Suppressor macrophage treated with lipopolysaccharide for 4 hours (primary cell): ENCODE measurements at regions not wholly inside any gene's neighbourhood (a gene's known extent, or its start where the extent isn't known, plus 50 kb on each side); places are given as distances from the start of the nearest gene placed in this dataset.
A peak's percentile ranks its signal among the peaks of the same experiment; 100 is the strongest.

Experiments
- DNase-seq: peaks from one replicate; pipeline ENCODE4 v3.0.0-alpha.2; 2020

- no peak for DNase-seq
These were observed 196.4 kb upstream of the TSHZ2 start for GRCh38 chr20:52775786-52776185.

- DNase-seq, result no peak
These were observed 203.5 kb upstream of the TSHZ2 start for GRCh38 chr20:52768694-52769093.

DNA sequence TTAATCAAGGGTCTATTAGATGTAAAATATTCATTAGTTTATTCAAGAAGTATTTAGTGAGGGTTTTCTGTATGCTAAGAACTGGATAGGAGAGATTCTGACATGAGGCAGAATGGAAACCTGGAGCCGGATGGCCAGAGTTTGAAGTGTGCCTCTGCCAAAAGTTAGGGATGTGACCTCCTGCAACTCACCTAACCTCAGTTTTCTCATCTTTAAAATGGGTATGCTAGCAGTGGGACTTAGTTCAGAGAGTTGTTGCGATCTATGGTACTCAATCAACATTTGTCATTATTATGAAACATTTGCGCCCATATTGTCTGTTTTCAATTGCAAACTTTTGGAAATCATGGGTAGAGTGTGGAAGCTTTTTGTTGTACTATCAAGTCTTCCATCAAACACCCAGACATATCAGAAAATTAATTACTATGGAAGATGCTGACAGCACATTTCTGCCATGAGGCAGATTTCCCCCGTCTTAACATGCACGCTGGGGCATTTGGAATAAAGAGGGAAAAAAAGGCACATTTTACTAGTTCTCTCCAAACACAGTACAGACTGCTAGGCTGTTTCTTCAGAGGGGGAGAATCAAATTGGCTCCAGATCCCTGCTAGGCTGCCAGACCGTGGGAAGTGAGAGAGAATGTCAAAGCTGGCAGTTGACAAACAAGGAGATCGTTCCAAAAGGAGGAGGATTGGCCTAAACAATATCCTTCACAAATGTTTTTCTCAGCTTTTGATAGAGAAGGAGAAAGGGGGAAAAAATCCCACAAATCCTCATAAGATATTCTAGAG, 205.3 kb upstream of the TSHZ2 start:
- no peak for DNase-seq

DNA sequence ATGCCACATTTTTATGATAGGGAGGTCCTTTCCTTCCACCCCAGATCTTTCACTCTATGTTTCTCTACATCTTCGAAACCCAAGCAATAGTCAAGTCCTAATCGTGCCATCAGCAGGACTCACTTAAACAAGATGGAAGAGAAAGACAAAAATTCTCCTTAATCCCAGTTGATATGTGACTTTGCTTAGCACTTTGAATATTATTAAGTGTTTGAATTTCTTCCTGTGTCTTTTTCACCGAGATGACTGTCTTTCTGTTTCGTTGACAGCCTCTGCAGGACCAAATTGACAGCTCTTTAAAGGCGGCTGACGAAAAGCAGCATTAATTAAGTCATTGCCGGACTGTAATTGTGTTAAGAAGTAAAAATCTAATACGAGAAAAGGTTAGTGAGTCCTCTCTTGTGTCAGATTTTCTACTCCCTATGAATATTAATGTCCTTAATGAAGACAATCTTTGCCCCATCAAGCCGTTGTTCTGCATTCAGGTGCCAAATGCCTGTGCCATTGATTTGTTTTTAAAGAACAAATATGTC, 208.8 kb upstream of the TSHZ2 start:
- DNase-seq, result no peak

DNA sequence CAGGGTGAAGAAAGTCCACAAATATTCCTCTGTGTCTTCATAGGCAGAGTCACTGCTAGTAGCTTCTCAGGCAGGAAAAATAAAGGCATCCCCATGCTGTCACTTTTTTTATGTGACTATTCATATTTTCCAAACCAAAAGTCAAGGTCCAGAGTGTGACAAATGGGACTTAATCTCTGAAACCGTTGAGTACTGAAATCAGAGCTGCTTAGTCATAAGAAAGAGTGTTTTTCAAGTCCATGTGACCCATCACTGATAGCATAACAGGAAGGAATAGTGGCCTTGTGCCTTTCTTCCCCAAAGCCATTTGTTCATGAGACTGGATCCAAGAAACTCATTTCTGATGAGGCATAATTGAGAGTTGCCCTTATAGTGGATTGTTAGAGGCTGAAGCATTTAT, 210.3 kb upstream of the TSHZ2 start:
- DNase-seq, result peak; percentile 0

GRCh38 chr20:52760791-52761190, 211.4 kb upstream of the TSHZ2 start:
- DNase-seq, result no peak

DNA sequence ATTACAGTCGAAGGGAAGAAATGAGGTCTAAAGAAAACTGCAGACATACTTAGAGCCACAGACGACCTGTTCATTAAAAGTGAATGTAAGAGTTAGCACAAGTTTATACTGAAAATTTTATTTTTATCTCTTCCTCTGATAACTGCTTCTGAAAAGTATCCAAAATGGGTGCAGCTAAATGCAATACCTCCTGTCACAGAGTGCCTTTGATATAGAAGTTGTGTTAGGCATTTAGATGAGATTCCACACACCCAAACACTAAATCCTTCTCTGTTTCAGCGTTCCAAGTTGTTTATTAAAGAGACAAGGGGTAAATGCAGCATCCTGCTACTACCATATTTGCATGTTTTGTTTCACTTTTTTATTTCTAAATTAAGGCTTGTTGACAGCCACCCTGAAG, 214.7 kb upstream of the TSHZ2 start:
- no peak for DNase-seq

GRCh38 chr20:52755744-52756143, 216.4 kb upstream of the TSHZ2 start:
- DNase-seq, result no peak

DNA sequence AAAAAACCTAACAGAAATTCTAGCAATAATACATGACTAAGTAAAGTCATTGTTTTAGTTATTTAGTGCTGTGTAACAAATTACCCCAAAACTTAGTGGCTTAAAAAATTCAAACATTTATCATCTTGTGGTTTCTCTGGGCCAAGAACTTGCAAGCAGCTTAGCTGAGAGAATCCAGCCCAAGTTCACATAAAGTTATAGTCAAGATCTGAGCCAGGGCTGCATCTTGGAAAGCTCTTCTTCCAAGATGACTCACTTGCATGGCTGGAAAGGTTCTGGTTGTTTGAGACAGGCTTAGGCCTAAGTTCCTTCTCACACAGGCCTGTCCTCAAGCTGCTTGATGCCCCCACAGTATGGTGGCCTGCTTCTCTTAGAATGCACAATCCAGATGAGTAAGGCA, 217.8 kb upstream of the TSHZ2 start:
- no peak for DNase-seq

- DNase-seq, result no peak
These were observed 220.1 kb upstream of the TSHZ2 start for GRCh38 chr20:52752023-52752422.

GRCh38 chr20:52751571-52751970, 220.6 kb upstream of the TSHZ2 start:
- DNase-seq, result no peak

DNA sequence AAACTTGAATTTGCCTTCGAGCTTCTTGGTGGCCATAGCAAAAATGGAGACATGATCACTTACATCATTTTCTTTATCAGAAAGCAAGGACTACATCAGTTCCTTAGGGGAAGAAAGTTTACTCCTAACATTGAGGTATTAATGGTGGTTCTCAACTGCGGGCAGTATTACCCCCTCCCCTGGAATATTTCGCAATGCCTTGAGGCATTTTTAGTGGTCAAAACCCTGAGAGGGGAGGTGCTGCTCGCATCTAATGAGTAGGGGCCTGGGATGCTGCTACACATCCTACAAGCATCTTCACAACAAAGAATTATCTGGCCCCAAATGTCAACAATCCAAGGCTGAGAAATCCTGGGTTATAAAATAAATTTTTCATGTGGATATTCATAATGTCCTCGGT, 222.2 kb upstream of the TSHZ2 start:
- no peak for DNase-seq

GRCh38 chr20:52748990-52749389, 223.2 kb upstream of the TSHZ2 start:
- DNase-seq, result no peak

DNA sequence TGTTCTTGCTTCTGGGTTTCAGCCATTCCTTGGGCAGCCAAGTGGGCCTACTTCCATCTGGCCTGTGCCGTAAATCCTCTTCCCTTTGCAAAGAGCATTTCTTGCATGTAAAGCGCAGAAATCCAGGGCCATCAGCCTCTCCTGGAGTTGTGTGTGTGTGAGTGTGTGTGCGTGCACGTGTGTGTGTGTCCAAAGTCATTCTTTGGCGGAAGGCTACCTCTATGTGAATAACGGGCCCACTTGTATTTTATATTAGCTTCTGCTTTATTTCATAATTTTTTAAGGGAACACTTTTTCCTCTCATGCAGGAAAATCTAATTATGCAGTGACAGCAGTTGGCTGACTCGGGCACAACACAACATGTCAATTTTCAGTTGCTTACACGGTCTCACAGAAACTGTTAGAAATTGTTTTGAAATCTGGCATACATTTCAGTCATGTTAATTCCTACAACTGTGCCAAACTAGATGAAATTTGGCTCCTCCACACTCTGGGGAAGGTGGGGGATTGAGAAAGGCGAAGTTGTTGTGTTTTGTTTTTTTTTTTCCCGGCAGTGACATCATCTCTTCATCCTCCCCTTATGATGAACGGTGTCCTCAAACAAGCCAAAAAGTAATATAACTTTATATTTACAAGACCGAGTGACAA, 223.7 kb upstream of the TSHZ2 start:
- no peak for DNase-seq

DNA sequence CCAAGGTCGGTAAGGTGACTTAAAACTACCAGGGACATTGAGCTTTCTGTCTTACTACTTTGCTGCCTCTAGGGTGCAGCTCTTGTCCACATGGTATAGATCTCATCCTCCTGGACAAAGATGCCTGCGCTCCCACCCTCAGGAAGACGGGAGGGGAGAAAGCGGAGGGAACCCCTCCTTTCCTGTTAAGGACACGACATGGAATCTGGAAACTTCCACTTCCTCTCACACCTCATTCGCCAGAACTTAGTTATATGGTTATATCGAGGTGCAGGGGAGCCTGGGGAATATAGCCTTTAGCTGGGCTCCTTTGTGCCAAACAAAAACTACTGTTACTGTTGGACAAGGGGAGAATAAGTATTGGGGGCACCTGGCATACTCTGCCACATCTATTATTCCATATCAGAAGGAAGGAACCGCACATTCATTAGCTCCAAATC, 224.3 kb upstream of the TSHZ2 start:
- DNase-seq, result no peak

DNA sequence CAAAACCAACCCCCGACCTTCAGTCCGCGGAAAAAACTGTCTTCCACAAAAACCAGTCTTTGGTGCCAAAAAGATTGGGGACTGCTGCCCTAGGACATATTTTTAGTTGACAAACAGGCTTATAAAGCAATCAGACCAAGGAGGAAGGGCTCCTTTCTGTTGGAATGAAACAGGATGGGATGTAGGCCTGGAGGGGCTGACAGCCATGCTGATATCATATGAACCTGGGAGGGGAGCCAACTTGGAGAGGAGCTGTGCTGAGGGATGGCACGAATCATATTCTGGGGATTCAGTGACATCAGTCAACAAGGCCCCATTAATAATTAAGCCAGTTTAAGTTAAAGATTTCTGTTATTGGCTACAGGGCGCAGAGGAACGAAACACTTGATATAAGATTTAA, 225.4 kb upstream of the TSHZ2 start:
- DNase-seq, result no peak

GRCh38 chr20:52746190-52746589, 226.0 kb upstream of the TSHZ2 start:
- no peak for DNase-seq

DNA sequence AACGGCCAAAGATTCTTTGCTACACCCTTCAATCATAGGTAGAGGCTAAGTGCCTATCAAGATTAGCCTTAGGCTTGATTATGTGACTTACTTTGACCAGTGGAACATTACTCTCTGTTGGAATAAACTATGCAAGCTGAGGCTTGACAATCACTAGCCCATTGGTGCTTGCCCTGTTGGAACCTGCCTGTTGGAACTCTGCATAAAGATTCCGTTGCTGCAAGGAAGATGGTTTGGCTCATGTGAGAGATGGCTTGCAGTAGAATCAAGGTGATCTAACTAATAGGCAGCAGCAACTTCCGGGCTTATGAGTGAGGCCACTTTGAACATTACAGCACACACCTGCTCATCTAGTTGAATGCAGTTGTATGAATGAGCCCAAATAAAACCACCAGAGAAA, 227.7 kb upstream of the TSHZ2 start:
- no peak for DNase-seq

- no peak for DNase-seq
These were observed 234.1 kb upstream of the TSHZ2 start for GRCh38 chr20:52738081-52738480.

GRCh38 chr20:52736507-52736906, 235.7 kb upstream of the TSHZ2 start:
- DNase-seq, result no peak

DNA sequence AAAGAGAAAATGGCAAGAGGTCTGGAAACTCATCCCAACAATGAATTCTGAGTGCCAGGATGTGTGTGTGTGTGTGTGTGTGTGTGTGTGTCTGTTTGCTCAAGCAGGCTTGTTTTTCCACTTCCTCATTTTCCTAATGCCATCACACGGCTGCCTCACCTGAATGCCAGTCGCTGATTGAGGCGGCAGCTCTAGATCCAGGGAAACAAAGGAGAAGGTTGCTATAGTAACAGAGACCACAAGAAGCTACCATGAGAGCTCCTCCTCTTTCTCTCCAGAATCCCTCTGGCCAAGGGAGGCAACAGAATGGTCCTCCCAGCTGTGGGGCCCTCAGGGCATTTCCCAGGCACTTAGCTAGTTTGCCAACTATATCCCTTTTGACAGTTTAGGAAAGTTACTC, 241.1 kb upstream of the TSHZ2 start:
- DNase-seq, result no peak

- DNase-seq, result no peak
These were observed 244.3 kb upstream of the TSHZ2 start for GRCh38 chr20:52727740-52728456.

DNA sequence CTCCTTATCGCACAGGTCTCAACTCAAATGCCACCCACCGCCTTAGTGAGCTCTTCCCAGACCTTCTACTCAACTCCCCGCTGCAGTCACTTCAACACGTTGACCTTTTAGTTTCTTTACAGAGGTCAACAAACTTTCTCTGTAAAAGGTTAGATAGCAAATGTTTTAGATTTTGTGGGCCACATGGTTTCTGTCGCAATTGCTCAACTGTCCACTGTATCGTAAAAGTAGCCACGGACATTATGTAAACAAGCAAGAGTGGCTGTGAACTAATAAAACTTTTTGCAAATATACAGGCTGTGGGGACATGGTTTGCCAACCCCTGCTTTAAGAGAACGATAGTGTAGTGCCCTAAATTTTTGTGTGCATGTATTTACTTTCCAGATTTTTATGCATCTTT, 247.6 kb upstream of the TSHZ2 start:
- no peak for DNase-seq
